Endothelial cell of umbilical vein (primary cell): ENCODE measurements at regions not wholly inside any gene's neighbourhood (a gene's known extent, or its start where the extent isn't known, plus 50 kb on each side); places are given as distances from the start of the nearest gene placed in this dataset.

Experiments
- BruUV-seq: library from RNA; stranded (reverse); fragments of 400-500 nt; replicated peaks from 2 replicates; lab custom pipeline; 2021; lab: Mats Ljungman, UMichigan
- CTCF ChIA-PET: fragments of 300-600, 350-600 bp; sonication (Branson Sonifier 250); formaldehyde crosslinking; loops from one replicate; lab custom pipeline; 2021; ENCODE audit warnings: antibody characterized with exemption, inconsistent platforms; lab: Charles Lee
- POLR2A ChIA-PET: fragments of 300-600, 350-600 bp; sonication (Branson Sonifier 250); formaldehyde crosslinking; loops from one replicate; lab custom pipeline; 2021; ENCODE audit warnings: antibody characterized with exemption, inconsistent platforms; lab: Charles Lee
- DNase-seq: peaks from one replicate; pipeline ENCODE4 v3.0.0-alpha.2; 2011; ENCODE audit warnings: low read depth, low spot score
- FAIRE-seq: peaks from 2 replicates; lab custom pipeline; 2011; peaks lifted over from hg19 to GRCh38; lab: Jason Lieb, UNC
- H2AFZ ChIP-seq: 2 replicates; pipeline ENCODE4 v1.6.0; 2012; ENCODE audit warnings: low read depth, low read length, control low read depth, inconsistent platforms
- H3K27ac ChIP-seq: 2 replicates; pipeline ENCODE4 v1.5.1; 2011; ENCODE audit warnings: low read depth, mild to moderate bottlenecking, control low read depth, low read length, moderate library complexity; ENCODE audit not compliant: insufficient read depth
- H3K27me3 ChIP-seq, 2 experiments: 2 replicates each; pipeline versions ENCODE4 v1.6.0 to v1.6.1; 2011; ENCODE audit warnings: low read length in 2 of 2, mixed read lengths in 1 of 2; ENCODE audit not compliant: control insufficient read depth in 2 of 2, insufficient read depth in 2 of 2
- H3K36me3 ChIP-seq, 2 experiments: 2 replicates in 1 of 2; 3 replicates in 1 of 2; pipeline ENCODE4 v1.5.1; 2011; ENCODE audit warnings: low read length in 2 of 2, mild to moderate bottlenecking in 1 of 2, moderate library complexity in 1 of 2; ENCODE audit not compliant: control insufficient read depth in 2 of 2, insufficient read depth in 2 of 2; ENCODE audit errors: extremely low read depth in 1 of 2
- H3K4me1 ChIP-seq: 3 replicates; pipeline ENCODE4 v1.5.1; 2011; ENCODE audit warnings: mild to moderate bottlenecking, low read length; ENCODE audit not compliant: control insufficient read depth, insufficient read depth; ENCODE audit errors: extremely low read depth
- H3K4me2 ChIP-seq: 2 replicates; pipeline ENCODE4 v1.6.1; 2011; ENCODE audit warnings: low read length, control low read depth, mixed read lengths; ENCODE audit not compliant: insufficient read depth
- H3K4me3 ChIP-seq, 3 experiments: fragments of 200-600 bp in 1 of 3; sonication (generic), shearing (Covaris generic) in 1 of 3; replicated peaks in 1 of 3; 2 replicates each; pipeline ENCODE4 v1.5.1; 2011 to 2016; ENCODE audit warnings: control low read depth in 3 of 3, low read length in 3 of 3, mild to moderate bottlenecking in 2 of 3, inconsistent platforms in 1 of 3, low read depth in 1 of 3, moderate library complexity in 1 of 3; ENCODE audit not compliant: insufficient read depth in 1 of 3
- H3K79me2 ChIP-seq: 2 replicates; pipeline ENCODE4 v1.6.0; 2012; ENCODE audit warnings: low read length, inconsistent platforms; ENCODE audit not compliant: control insufficient read depth, insufficient read depth
- H3K9ac ChIP-seq: replicated peaks from 2 replicates; pipeline ENCODE3; 2011; ENCODE audit warnings: low read length, control low read depth; ENCODE audit not compliant: insufficient read depth; ENCODE audit errors: extremely low read depth
- H3K9me1 ChIP-seq: replicated peaks from 3 replicates; pipeline ENCODE4 v1.6.0; 2011; ENCODE audit warnings: mild to moderate bottlenecking, low read length; ENCODE audit not compliant: control insufficient read depth, insufficient read depth; ENCODE audit errors: extremely low read depth
- H3K9me3 ChIP-seq: replicated peaks from 2 replicates; pipeline ENCODE4 v1.5.1; 2012; ENCODE audit warnings: low read length, inconsistent platforms; ENCODE audit not compliant: control insufficient read depth, insufficient read depth
- H4K20me1 ChIP-seq: replicated peaks from 2 replicates; pipeline ENCODE3; 2011; ENCODE audit warnings: mild to moderate bottlenecking, low read length; ENCODE audit not compliant: control insufficient read depth, insufficient read depth; ENCODE audit errors: extremely low read depth
- EZH2 ChIP-seq: IDR thresholded peaks from 2 replicates; pipeline ENCODE4 v1.6.1; 2012; ENCODE audit warnings: borderline replicate concordance, low read depth, mild to moderate bottlenecking, moderate library complexity, low read length, inconsistent platforms; ENCODE audit not compliant: severe bottlenecking
- FOS ChIP-seq: IDR thresholded peaks from 2 replicates; pipeline ENCODE4 v1.6.1; 2011; ENCODE audit warnings: mild to moderate bottlenecking, low read length, moderate library complexity, borderline replicate concordance; ENCODE audit not compliant: insufficient read depth
- GATA2 ChIP-seq: IDR thresholded peaks from 2 replicates; pipeline ENCODE4 v1.7.0; 2011; ENCODE audit warnings: low read depth, mild to moderate bottlenecking, moderate library complexity, mixed read lengths, low read length; ENCODE audit not compliant: insufficient read length, insufficient read depth
- JUN ChIP-seq: IDR thresholded peaks from 2 replicates; pipeline ENCODE4 v1.6.1; 2011; ENCODE audit warnings: borderline replicate concordance, low read depth; ENCODE audit not compliant: insufficient read length, insufficient read depth
- MYC ChIP-seq: IDR thresholded peaks from one replicate; pipeline ENCODE4 v1.6.1; 2011; ENCODE audit warnings: mild to moderate bottlenecking, low read depth, low read length
- POLR2A ChIP-seq: IDR thresholded peaks from 2 replicates; pipeline ENCODE4 v1.6.1; 2012; ENCODE audit warnings: low read depth, mild to moderate bottlenecking, control low read depth, low read length
- POLR2AphosphoS5 ChIP-seq: IDR thresholded peaks from 2 replicates; pipeline ENCODE4 v1.6.1; 2012; ENCODE audit warnings: low read depth, mild to moderate bottlenecking, control low read depth, low read length, moderate library complexity; ENCODE audit not compliant: insufficient read depth
- dilution Hi-C: fragments of 300-500 bp; cut with MboI; formaldehyde crosslinking; loops from one replicate; pipeline ENCODE4 v1.15.0; 2019; ENCODE audit warnings: low sequenced_read_pairs; ENCODE audit not compliant: extremely low pct_ligation_motif_present
- intact Hi-C: fragments of 100-400 bp; cut with micrococcal nuclease; formaldehyde crosslinking; loops from one replicate; pipeline ENCODE4 v1.10.0; 2022
- TF ChIP-seq, protein P1 (sequence below): IDR thresholded peaks from 2 replicates; pipeline ENCODE4 v1.6.1; 2011; ENCODE audit not compliant: insufficient read depth, insufficient read length
- TF ChIP-seq, protein P2 (sequence below), 2 donors: IDR thresholded peaks; 1 replicate in 1 of 2; 2 replicates in 1 of 2; pipeline ENCODE4 v1.5.1; 2011; ENCODE audit warnings: low read length in 2 of 2, mild to moderate bottlenecking in 2 of 2, moderate library complexity in 2 of 2, control low read depth in 1 of 2, inconsistent platforms in 1 of 2, low read depth in 1 of 2; ENCODE audit not compliant: insufficient read depth in 1 of 2; ENCODE audit errors: extremely low read depth in 1 of 2

DNA sequence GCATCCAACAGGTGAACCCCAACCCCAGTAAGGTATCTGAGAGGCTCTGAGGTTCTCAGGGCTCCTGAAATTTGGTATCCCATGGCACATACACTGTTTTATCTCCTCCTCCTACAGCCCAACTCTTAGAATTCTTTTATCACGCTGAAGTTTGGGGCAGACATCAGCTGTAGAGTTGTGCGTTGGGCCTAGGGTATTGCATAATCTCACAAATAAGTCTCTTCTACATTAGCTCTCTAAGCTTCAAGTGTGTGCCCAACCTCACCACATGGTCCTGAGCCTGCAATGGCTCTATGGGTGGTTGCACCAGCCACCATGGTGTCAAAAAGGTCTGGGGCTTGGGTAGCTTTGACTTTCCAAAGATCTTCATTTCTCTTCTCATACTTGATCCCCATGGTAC is 603.0 kb downstream of the BUD13 start:
- Histone ChIP-seq H3K36me3 (no peaks in the 10 kb centered on the region), H2AFZ (no peak overlapping the region), H3K27ac (no peak overlapping the region), H4K20me1 (no peaks in the 10 kb centered on the region), H3K4me3 (no peak overlapping the region), H3K4me2 (no peak overlapping the region), H3K4me1 (no peaks in the 10 kb centered on the region), H3K9me1 (no peaks in the 10 kb centered on the region), H3K9me3 (no peaks in the 10 kb centered on the region), H3K79me2 (no peaks in the 10 kb centered on the region), H3K9ac (no peak overlapping the region), H3K27me3 (no peaks in the 10 kb centered on the region)
- no TSS peak for BruUV-seq
- dilution Hi-C loops: no loop called here
- intact Hi-C loops: no loop called here
- ChIA-PET POLR2A (no interaction called here), CTCF (no interaction called here)
- TF ChIP-seq EZH2 (no peak), GATA2 (no peak), MYC (no peak), POLR2A (no peak), FOS (no peak), JUN (no peak), POLR2AphosphoS5 (no peak)
- TF ChIP-seq, protein P1, sequence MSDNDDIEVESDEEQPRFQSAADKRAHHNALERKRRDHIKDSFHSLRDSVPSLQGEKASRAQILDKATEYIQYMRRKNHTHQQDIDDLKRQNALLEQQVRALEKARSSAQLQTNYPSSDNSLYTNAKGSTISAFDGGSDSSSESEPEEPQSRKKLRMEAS: no peak
- TF ChIP-seq, protein P2, sequence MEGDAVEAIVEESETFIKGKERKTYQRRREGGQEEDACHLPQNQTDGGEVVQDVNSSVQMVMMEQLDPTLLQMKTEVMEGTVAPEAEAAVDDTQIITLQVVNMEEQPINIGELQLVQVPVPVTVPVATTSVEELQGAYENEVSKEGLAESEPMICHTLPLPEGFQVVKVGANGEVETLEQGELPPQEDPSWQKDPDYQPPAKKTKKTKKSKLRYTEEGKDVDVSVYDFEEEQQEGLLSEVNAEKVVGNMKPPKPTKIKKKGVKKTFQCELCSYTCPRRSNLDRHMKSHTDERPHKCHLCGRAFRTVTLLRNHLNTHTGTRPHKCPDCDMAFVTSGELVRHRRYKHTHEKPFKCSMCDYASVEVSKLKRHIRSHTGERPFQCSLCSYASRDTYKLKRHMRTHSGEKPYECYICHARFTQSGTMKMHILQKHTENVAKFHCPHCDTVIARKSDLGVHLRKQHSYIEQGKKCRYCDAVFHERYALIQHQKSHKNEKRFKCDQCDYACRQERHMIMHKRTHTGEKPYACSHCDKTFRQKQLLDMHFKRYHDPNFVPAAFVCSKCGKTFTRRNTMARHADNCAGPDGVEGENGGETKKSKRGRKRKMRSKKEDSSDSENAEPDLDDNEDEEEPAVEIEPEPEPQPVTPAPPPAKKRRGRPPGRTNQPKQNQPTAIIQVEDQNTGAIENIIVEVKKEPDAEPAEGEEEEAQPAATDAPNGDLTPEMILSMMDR (IDR thresholded peaks at IDR 0.05; ENCODE audit: extremely low read depth in 1 of 2, insufficient read depth in 1 of 2, low read depth in 1 of 2, low read length in 2 of 2): no peak
- no peak for FAIRE-seq
- DNase-seq: no peak
